ENCODE measurements at regions not wholly inside any gene's neighbourhood (a gene's known extent, or its start where the extent isn't known, plus 50 kb on each side); places are given as distances from the start of the nearest gene placed in this dataset.
"Not testable (repeated sequence)": the region's sequence is repeated elsewhere in the genome, so short reads cannot be mapped to it uniquely, and the experiment has no call there.

- no peak for DNase-seq
Measured at GRCh38 chr3:65030014-65030627, 342.3 kb upstream of the ADAMTS9 start.

GRCh38 chr3:65029130-65029529, 341.3 kb upstream of the ADAMTS9 start:
- no peak for DNase-seq

- DNase-seq = no peak
Measured at GRCh38 chr3:65028024-65028423, 340.2 kb upstream of the ADAMTS9 start.

- no peak for DNase-seq
Measured at GRCh38 chr3:65027335-65027734, 339.5 kb upstream of the ADAMTS9 start.

GRCh38 chr3:65026151-65026550, 338.4 kb upstream of the ADAMTS9 start:
- no peak for DNase-seq

GRCh38 chr3:65024148-65024547, 336.3 kb upstream of the ADAMTS9 start:
- no peak for DNase-seq

GRCh38 chr3:65020281-65021160, 332.7 kb upstream of the ADAMTS9 start:
- DNase-seq = no peak

GRCh38 chr3:65019443-65020055, 331.7 kb upstream of the ADAMTS9 start:
- DNase-seq = no peak

- no peak for DNase-seq
Measured at GRCh38 chr3:65018801-65019200, 331.0 kb upstream of the ADAMTS9 start.

GRCh38 chr3:65017359-65017758, 329.6 kb upstream of the ADAMTS9 start:
- DNase-seq = no peak

- DNase-seq = no peak
Measured at GRCh38 chr3:65015711-65016110, 327.9 kb upstream of the ADAMTS9 start.

GRCh38 chr3:65013053-65013452, 325.3 kb upstream of the ADAMTS9 start:
- DNase-seq = no peak

GRCh38 chr3:65006300-65006739, 318.5 kb upstream of the ADAMTS9 start:
- no peak for DNase-seq

GRCh38 chr3:65005486-65005885, 317.7 kb upstream of the ADAMTS9 start:
- DNase-seq = no peak

- DNase-seq = no peak
Measured at GRCh38 chr3:65004795-65005295, 317.0 kb upstream of the ADAMTS9 start.

GRCh38 chr3:65004306-65004705, 316.5 kb upstream of the ADAMTS9 start:
- DNase-seq = no peak

GRCh38 chr3:65001119-65001518, 313.3 kb upstream of the ADAMTS9 start:
- not testable (repeated sequence) for DNase-seq

GRCh38 chr3:64998317-64998716, 310.5 kb upstream of the ADAMTS9 start:
- no peak for DNase-seq

- DNase-seq = no peak
Measured at GRCh38 chr3:64995857-64996551, 308.2 kb upstream of the ADAMTS9 start.

- no peak for DNase-seq
Measured at GRCh38 chr3:64993781-64994180, 306.0 kb upstream of the ADAMTS9 start.

- no peak for DNase-seq
Measured at GRCh38 chr3:64992530-64993285, 304.9 kb upstream of the ADAMTS9 start.

- no peak for DNase-seq
Measured at GRCh38 chr3:64988188-64988587, 300.4 kb upstream of the ADAMTS9 start.

All from GDM1 (cell line).